Keratinocyte (primary cell): ENCODE measurements at regions not wholly inside any gene's neighbourhood (a gene's known extent, or its start where the extent isn't known, plus 50 kb on each side); places are given as distances from the start of the nearest gene placed in this dataset.

ENCODE experiments used
- DNase-seq: peaks from one replicate; pipeline ENCODE4 v3.0.0-alpha.2; 2011; ENCODE audit warnings: low read depth, missing footprints, low spot score
- FAIRE-seq: peaks from 2 replicates; lab custom pipeline; 2011; peaks lifted over from hg19 to GRCh38; lab: Jason Lieb, UNC
- H2AFZ ChIP-seq: 2 replicates; pipeline ENCODE4 v1.6.0; 2012; ENCODE audit warnings: low read length, control low read depth, inconsistent platforms; ENCODE audit not compliant: control insufficient read depth
- H3K27ac ChIP-seq: 2 replicates; pipeline ENCODE4 v1.5.1; 2011; ENCODE audit warnings: low read length; ENCODE audit not compliant: control insufficient read depth, insufficient read depth
- H3K27me3 ChIP-seq: 3 replicates; pipeline ENCODE4 v1.6.0; 2011; ENCODE audit warnings: low read length; ENCODE audit not compliant: control insufficient read depth, insufficient read depth; ENCODE audit errors: extremely low read depth
- H3K36me3 ChIP-seq, 2 experiments: 2 replicates in 1 of 2; 3 replicates in 1 of 2; pipeline ENCODE4 v1.5.1; 2011; ENCODE audit warnings: low read length in 2 of 2, mild to moderate bottlenecking in 1 of 2; ENCODE audit not compliant: control insufficient read depth in 2 of 2, insufficient read depth in 2 of 2; ENCODE audit errors: extremely low read depth in 1 of 2
- H3K4me1 ChIP-seq: 3 replicates; pipeline ENCODE4 v1.5.1; 2011; ENCODE audit warnings: low read length; ENCODE audit not compliant: control insufficient read depth, insufficient read depth; ENCODE audit errors: extremely low read depth
- H3K4me2 ChIP-seq: 3 replicates; pipeline ENCODE4 v1.6.0; 2011; ENCODE audit warnings: low read depth, low read length; ENCODE audit not compliant: control insufficient read depth, insufficient read depth; ENCODE audit errors: extremely low read depth
- H3K4me3 ChIP-seq, 3 experiments: fragments of 200-600 bp in 1 of 3; sonication (generic) in 1 of 3; 2 replicates in 2 of 3; 3 replicates in 1 of 3; pipeline ENCODE4 v1.5.1; 2011 to 2016; ENCODE audit warnings: low read length in 3 of 3, mild to moderate bottlenecking in 3 of 3, control low read depth in 2 of 3, inconsistent platforms in 1 of 3, low read depth in 1 of 3, mixed read lengths in 1 of 3, mixed run types in 1 of 3, moderate library complexity in 1 of 3; ENCODE audit not compliant: control insufficient read depth in 2 of 3, insufficient read depth in 2 of 3; ENCODE audit errors: extremely low read depth in 1 of 3
- H3K79me2 ChIP-seq: 2 replicates; pipeline ENCODE4 v1.6.0; 2012; ENCODE audit warnings: low read length; ENCODE audit not compliant: control insufficient read depth, insufficient read depth
- H3K9ac ChIP-seq: 3 replicates; pipeline ENCODE4 v1.6.0; 2011; ENCODE audit warnings: low read length; ENCODE audit not compliant: control insufficient read depth, insufficient read depth; ENCODE audit errors: extremely low read depth
- H3K9me1 ChIP-seq: 3 replicates; pipeline ENCODE4 v1.6.0; 2011; ENCODE audit warnings: low read length; ENCODE audit not compliant: control insufficient read depth, insufficient read depth; ENCODE audit errors: extremely low read depth
- H3K9me3 ChIP-seq: 2 replicates; pipeline ENCODE4 v1.5.1; 2012; ENCODE audit warnings: low read depth, low read length; ENCODE audit not compliant: control insufficient read depth
- H4K20me1 ChIP-seq: 3 replicates; pipeline ENCODE4 v1.6.0; 2011; ENCODE audit warnings: low read length; ENCODE audit not compliant: control insufficient read depth, insufficient read depth; ENCODE audit errors: extremely low read depth
- CTCF ChIP-seq, 3 experiments: IDR thresholded peaks in 1 of 3; conservative IDR thresholded peaks in 1 of 3; optimal IDR thresholded peaks in 1 of 3; 2 replicates in 2 of 3; 3 replicates in 1 of 3; pipeline versions ENCODE3 to v1.5.1; 2011; ENCODE audit warnings: low read length in 3 of 3, mild to moderate bottlenecking in 3 of 3, moderate library complexity in 2 of 3, control low read depth in 1 of 3, inconsistent platforms in 1 of 3; ENCODE audit not compliant: insufficient read depth in 2 of 3; ENCODE audit errors: extremely low read depth in 1 of 3
- EZH2 ChIP-seq: IDR thresholded peaks from one replicate; pipeline ENCODE4 v1.6.1; 2012; ENCODE audit warnings: inconsistent platforms, mild to moderate bottlenecking, low read length, moderate library complexity
- dilution Hi-C: fragments of 300-500 bp; cut with MboI; formaldehyde crosslinking; loops from one replicate; pipeline ENCODE4 v1.7.0; 2020; ENCODE audit warnings: low sequenced_read_pairs; ENCODE audit not compliant: extremely low pct_ligation_motif_present

GRCh38 chr5:28408651-28409050 lies 1370.3 kb upstream of the CDH9 start:
- Histone ChIP-seq H3K9me1 (no peaks in the 10 kb centered on the region), H3K36me3 (no peaks in the 10 kb centered on the region), H3K27ac (no peak overlapping the region), H3K79me2 (no peaks in the 10 kb centered on the region), H3K27me3 (no peaks in the 10 kb centered on the region), H3K9ac (no peak overlapping the region), H3K9me3 (peaks cover 2% of the 10 kb centered on the region), H4K20me1 (no peaks in the 10 kb centered on the region), H2AFZ (no peak overlapping the region), H3K4me3 (no peak overlapping the region), H3K4me1 (no peaks in the 10 kb centered on the region), H3K4me2 (no peak overlapping the region)
- no peak for DNase-seq
- TF ChIP-seq EZH2 = no peak
- no peak for TF ChIP-seq CTCF (optimal IDR thresholded peaks at IDR 0.05 in 1 of 3, IDR thresholded peaks at IDR 0.05 in 1 of 3, conservative IDR thresholded peaks at IDR 0.05 in 1 of 3; ENCODE audit: extremely low read depth in 1 of 3, insufficient read depth in 2 of 3, low read length in 3 of 3)
- FAIRE-seq = no peak
- dilution Hi-C loops = no loop called here

- Histone ChIP-seq H2AFZ (no peak overlapping the region), H3K9ac (no peak overlapping the region), H3K27me3 (no peaks in the 10 kb centered on the region), H3K9me3 (peaks cover 2% of the 10 kb centered on the region), H3K36me3 (no peaks in the 10 kb centered on the region), H3K79me2 (no peaks in the 10 kb centered on the region), H3K4me2 (no peak overlapping the region), H3K9me1 (no peaks in the 10 kb centered on the region), H3K27ac (no peak overlapping the region), H3K4me1 (no peaks in the 10 kb centered on the region), H4K20me1 (no peaks in the 10 kb centered on the region), H3K4me3 (no peak overlapping the region)
- FAIRE-seq (no peak), DNase-seq (no peak)
- dilution Hi-C loops = no loop called here
- TF ChIP-seq CTCF (optimal IDR thresholded peaks at IDR 0.05 in 1 of 3, IDR thresholded peaks at IDR 0.05 in 1 of 3, conservative IDR thresholded peaks at IDR 0.05 in 1 of 3; ENCODE audit: extremely low read depth in 1 of 3, insufficient read depth in 2 of 3, low read length in 3 of 3) (no peak), EZH2 (no peak)
These were observed 1369.8 kb upstream of the CDH9 start for GRCh38 chr5:28408186-28408585.
